Suppressor macrophage (primary cell): ENCODE measurements at regions not wholly inside any gene's neighbourhood (a gene's known extent, or its start where the extent isn't known, plus 50 kb on each side); places are given as distances from the start of the nearest gene placed in this dataset.
"Not testable (repeated sequence)": the region's sequence is repeated elsewhere in the genome, so short reads cannot be mapped to it uniquely, and the experiment has no call there.

ENCODE experiments used
- DNase-seq, 4 experiments: peaks; one replicate each; pipeline ENCODE4 v3.0.0-alpha.2; 2020 to 2022

- no peak for DNase-seq
Observed at GRCh38 chr4:26213317-26213716, 107.5 kb upstream of the RBPJ start.

- DNase-seq, result no peak
Observed at GRCh38 chr4:26214994-26215393, 105.8 kb upstream of the RBPJ start.

- no peak for DNase-seq
Observed at GRCh38 chr4:26215725-26216124, 105.1 kb upstream of the RBPJ start.

- DNase-seq, result no peak
Observed at GRCh38 chr4:26217481-26217880, 103.3 kb upstream of the RBPJ start.

- DNase-seq, result peak; percentile 77 to 93 (median 86)
Observed at GRCh38 chr4:26217961-26218676, 102.7 kb upstream of the RBPJ start.

DNA sequence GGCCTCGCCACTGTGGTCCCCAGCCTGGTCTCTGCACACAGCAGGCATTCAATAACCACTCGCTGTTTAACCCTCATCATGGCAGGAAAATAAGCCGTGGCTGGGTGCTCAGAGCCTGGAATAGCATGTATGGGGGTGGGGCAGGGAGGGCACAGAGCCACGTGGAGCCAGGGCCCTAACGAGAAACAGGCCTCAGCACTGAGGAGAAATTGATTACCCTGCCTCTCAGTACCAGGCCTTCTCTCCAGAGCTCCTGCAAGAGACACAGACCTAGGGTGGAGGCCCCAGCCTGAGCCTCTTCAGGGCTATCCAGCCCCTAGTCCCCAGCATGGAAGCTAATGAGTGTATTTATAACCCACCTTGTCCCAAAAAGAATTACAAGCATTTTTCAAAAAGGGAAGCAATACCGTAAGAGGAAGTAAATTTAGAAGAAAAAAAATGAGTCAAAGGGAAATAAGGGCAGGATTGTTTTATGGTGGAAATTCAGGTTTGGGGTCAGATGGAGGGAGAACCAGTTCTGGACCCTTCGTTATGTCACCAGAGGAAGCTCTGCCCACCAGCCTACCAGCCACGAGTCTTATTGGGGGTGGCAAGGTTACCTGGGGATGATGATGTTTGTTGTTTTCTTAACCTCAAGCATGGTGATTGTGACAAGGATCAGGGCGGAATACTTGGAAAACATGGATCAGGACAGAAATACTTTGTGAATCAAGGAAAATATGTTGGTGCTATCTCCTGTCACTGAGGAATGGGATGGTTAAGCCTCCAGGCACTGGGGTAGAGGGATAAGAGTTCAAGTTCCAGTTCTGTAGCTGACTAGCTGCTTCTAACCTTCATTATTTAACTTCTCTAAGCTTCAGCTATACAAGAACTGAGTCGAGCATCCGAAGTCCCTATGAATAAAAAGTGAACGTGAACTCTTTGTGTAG, 101.9 kb upstream of the RBPJ start:
- peak in 3 of 4 experiments; percentile 43 to 79 (median 79) for DNase-seq

DNA sequence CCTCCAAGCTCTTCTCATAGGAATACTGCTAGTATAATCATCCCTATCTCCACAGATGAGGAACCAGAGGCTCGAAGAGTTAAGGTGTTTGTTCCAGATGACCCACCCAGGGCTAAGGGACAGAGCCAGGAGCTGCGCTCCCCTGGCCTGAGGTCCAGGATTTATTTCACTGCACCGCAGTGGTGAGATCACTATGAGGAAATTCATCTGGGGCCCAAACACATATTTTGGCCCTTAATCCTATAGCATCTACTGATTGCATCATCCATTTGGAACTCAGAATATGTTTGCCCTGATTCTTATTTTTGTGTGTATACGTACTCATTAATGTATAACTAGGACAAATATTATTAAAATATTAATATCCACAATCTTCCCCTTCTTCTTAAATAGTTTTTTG, 100.1 kb upstream of the RBPJ start:
- DNase-seq, result no peak

GRCh38 chr4:26223155-26223554, 97.7 kb upstream of the RBPJ start:
- DNase-seq, result no peak

DNA sequence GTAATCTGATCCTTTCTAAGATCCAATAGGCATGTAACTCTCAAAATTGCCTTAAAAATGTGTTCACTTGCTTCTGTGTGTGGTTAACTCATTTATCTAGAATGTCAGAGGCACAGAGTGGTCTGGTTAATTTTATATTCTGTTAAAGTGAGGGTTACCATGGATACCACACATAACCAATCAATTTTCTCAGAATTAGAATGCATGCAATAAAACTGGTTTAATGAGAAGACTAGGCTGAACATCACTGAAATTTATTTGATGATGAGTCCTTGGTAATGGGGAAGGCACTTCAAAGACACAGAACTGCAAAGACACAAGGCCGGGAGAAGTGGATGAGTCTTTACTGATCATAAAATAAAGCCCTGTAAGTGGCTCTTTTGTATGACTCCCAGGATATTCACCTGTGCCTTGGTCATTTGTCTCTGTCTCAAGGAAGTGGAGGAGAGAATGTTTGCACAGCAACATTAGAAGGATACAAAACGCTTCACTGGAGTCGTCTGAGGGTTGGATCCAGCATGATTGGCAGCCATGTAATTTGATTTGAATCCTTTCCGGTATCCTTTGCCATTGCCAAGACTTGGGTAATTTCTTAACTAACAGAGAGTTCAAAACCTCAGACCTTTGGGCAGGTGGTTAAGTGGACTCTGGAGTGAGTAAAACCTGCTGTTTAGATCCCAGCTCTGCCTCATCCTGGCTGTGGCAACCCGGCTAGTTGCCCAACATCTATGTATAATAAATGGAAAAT, 94.0 kb upstream of the RBPJ start:
- no peak for DNase-seq

GRCh38 chr4:26227601-26228229, 93.1 kb upstream of the RBPJ start:
- DNase-seq, result no peak

DNA sequence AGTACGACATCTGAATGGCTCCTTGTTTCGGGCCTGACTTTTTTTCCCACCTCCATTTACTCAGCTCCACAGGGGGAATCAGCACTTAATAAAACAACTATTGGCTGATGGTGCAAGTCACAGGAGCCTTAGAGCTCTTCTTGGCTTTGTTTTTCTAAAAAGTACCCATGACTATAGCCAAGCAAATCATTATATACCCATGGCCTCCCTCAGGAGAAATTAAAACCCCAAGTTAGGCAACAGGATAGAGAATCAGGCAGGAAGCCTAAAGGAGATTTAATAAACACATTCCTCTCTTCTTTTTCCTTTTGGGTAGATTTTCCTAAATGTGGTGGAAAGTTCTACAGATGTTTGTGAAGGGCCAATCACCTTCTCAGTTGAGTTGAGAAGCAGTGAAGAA, 91.9 kb upstream of the RBPJ start:
- DNase-seq, result no peak

DNA sequence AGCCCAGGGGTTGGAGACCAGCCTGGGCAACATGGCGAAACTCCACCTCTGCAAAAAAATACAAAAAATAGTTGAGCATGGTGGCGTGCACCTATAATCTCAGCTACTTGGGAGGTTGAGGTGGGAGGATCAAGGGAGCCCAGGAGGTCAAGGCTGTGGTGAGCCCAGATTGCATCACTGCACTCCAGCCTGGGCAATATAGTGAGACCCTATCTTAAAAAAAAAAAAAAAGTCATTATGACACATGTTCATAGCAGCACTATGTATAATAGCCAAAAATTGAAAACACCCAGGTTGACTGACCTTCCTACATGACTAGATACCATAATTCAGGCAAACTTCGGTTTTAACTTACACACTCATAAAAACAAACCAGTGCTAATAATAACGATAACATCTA, 90.8 kb upstream of the RBPJ start:
- no peak for DNase-seq

- no peak for DNase-seq
Observed at GRCh38 chr4:26233350-26233749, 87.5 kb upstream of the RBPJ start.

GRCh38 chr4:26235500-26235899, 85.3 kb upstream of the RBPJ start:
- peak; percentile 32 to 56 (median 50) for DNase-seq

- no peak for DNase-seq
Observed at GRCh38 chr4:26237916-26238315, 82.9 kb upstream of the RBPJ start.

DNA sequence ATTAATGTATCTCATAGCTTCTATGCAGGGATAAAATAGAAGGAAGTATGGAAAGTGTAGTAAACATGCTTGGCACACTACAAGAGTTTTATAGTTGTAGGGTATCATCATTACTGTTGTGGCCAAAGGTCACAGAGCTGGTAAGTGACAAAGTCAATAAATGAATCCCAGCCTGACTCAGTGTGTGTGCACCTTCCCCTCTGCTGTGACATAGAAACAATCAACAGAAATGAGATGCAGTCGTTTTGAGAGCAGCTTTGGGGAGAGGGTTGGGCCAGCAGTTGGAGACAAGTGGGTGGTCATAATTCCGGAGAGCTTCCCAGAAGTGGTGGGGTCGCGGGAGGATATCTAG, 82.4 kb upstream of the RBPJ start:
- no peak for DNase-seq

- DNase-seq, result peak; percentile 51 to 79 (median 60)
Observed at GRCh38 chr4:26238778-26239679, 81.8 kb upstream of the RBPJ start.

DNA sequence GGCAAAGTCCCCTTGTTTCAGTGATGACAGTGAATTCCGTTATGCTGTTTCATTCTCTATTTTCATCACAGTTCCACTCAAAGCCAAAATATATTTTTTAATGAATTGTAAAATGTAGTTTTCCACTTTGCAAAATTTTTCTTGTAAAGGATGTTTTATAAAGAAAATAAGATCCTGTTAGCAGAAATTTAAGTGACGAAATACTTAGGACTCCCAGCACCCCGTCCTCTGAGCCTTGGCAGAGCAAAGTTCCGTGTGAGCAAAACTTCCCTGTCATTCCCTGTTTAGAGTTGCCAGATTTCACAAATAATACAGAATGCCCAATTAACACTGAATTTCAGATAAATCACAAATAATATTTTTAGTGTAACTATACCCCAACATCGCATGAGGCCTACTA, 81.0 kb upstream of the RBPJ start:
- no peak for DNase-seq

- DNase-seq, result no peak
Observed at GRCh38 chr4:26241179-26241578, 79.6 kb upstream of the RBPJ start.

GRCh38 chr4:26242451-26242850, 78.4 kb upstream of the RBPJ start:
- DNase-seq, result no peak

DNA sequence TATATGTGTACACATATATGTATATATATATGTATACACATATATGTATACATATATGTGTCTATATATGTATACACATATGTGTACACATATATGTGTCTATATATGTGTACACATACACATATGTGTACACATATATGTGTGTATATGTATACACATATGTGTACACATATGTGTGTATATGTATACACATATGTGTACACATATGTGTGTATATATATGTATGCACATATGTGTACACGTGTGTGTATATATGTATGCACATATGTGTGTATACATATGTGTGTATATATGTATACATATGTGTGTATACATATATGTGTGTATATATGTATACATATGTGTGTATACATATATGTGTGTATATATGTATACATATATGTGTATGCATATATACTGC, 76.7 kb upstream of the RBPJ start:
- DNase-seq, result not testable (repeated sequence)

DNA sequence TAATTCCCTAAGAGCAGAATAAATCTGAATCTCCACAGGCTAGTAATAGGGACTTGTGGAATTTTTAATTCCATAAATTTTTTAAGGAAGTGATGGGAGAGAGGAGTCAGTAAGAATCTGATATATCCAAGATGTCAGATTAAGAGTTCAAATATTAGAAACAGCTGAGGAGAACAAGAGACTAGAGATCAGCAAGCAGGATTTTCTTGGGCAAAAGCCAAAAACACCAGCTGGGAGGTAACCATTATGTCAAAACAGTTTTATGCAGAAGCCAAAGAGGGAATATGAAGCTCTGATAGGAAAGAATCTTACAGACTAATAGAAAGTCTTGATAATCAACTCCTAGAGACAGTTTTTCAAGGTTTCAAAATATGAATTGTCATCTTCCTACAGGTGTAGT, 72.2 kb upstream of the RBPJ start:
- DNase-seq, result no peak
